ENCODE measurements at regions not wholly inside any gene's neighbourhood (a gene's known extent, or its start where the extent isn't known, plus 50 kb on each side); places are given as distances from the start of the nearest gene placed in this dataset.

GRCh38 chr6:16976385-16977183 is 125.3 kb upstream of the STMND1 start:
- TF ChIP-seq CTCF (IDR thresholded peaks at IDR 0.05) = no peak
- TF ChIP-seq POLR2A (IDR thresholded peaks at IDR 0.05) = no peak

Measured in testis (tissue), 2 donors.